HG03432 (cell line): ENCODE measurements at regions not wholly inside any gene's neighbourhood (a gene's known extent, or its start where the extent isn't known, plus 50 kb on each side); places are given as distances from the start of the nearest gene placed in this dataset.

Source experiments
- ATAC-seq: cut with Tn5 transposase; IDR thresholded peaks from one replicate; pipeline ENCODE4 v1.9.1; 2021; ENCODE audit warnings: mild to moderate bottlenecking, moderate library complexity; ENCODE audit not compliant: unreplicated experiment

DNA sequence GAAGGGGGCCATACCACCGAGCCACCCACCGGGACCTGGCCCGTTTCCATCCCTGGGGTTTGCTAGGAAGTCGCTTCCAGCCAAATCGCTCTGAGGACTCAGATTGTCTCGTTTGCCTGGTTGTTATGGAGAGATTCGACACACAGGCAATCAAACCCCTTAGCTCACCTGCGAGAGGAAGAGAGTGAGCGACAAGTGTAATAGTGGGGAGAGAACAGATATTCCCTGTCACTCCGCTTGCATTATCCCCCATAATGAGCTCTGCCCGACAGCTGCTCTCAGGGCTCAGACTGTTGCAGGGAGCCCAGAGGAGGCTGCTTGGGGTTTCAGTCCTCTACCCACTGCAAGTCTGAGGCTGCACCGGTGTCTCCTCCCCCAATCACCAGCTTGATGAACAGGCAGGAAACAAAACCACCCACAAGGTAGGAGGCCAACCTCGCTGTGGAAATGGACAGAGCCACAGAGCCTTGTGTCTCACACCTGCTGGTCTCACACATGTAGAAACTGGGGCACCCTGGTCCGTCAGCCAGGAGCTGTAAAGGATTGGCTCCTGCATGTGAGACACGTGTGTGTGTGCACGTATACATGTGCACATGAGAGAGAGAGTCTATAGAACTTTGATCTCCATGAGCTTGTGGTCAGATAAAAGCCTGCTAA is 351.1 kb downstream of the BUD13 start:
- no peak for ATAC-seq

DNA sequence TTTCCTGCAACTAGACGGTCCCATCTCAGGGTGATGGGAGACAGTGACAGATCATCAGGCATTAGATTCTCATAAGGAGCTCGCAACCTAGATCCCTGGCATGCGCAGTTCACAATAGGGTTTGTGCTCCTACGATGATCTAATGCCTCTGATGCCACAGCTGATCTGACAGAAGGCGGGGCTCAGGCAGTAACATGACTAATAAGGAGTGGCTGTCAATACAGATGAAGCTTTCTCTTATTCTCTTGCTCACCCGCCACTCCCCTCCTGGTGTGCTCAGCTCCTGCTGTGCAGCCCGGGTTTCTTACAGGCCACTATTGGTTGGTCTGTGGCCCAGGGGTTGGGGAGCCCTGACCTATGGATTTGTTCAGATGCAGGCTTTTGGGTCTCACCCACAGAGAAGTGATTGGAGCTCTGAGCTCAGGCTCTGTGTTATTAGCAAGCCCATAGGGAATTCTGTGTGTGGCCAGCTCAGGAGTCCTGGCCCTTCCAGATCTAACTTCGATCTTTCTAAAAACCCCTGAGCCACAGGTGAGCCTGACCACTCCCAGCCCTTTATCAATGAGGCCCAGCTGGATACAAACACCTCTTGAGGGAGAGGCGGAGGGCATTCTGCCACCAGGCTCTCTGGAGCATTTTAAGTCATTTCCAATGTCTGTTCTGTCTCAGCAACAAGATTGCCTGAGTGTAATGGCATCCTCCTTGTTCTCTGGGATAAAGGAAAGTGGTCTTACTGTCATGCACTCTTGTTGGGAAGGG is 351.8 kb downstream of the BUD13 start:
- ATAC-seq, result no peak

DNA sequence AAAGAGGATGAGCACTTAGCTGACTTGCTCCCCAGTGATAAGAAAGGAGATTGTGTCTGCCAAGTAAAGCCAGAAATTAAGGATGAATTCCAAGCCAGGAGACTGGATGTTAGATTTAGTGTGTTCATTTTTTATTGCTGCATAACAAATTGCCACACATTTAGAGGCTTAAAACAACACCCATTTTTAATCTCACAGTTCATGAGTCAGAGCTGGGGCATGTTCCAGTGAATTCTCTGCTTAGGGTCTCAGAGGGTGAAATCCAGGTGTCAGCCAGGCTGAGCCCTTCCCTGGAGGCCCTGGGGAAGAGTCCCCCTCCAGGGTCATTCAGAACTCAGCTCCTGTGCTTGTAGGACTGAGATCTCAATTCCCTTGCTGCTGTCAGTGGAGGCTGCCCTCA is 352.8 kb downstream of the BUD13 start:
- no peak for ATAC-seq

DNA sequence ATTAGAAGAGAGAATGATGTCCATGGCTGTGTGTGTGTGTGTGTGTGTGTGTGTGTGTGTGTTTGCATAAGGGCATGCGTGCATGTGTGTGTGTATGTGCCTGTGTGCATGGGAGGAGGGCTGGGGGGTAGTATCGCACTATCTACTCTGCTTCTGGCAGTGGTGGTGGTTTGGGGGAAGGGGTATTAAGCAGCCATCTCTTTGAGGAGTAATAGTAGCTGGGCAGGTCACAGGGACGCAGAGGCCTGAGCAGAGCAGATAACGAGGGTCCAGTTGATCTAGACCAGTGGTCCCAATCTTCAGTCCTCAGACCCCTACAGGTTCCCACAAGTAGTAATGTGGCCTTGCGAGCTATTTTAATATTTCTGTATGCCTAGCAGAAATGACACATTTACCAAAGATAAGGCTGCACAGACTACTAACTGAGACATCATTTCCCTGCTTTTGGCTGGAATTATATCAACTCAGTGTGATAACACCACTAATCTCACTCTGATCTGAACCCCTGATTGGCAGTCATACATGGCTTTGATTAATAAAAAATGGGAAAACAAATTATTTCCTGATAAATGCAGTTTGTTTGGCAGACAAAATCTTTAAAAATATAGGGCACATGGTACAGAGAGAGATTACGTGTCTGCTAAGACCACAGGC is 354.3 kb downstream of the BUD13 start:
- no peak for ATAC-seq

DNA sequence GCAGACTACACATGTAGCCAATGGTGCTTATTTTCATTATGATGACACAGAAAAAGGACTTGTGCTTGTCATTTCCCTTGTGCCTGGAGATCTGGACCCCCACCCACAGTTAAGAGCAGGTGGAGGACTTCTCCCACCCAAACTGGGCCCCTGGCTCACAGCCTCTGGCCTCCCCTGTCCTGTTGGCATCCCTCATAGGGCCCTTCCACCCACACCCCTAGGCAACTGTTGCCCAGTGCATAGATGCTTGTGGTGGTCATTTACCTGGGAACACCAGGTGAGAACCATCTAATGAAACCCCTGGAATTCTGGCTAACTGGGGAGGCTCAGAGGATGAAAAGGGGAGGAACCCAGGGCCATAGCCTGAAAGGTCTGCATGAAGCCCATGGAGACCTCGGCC is 355.9 kb downstream of the BUD13 start:
- ATAC-seq, result no peak

DNA sequence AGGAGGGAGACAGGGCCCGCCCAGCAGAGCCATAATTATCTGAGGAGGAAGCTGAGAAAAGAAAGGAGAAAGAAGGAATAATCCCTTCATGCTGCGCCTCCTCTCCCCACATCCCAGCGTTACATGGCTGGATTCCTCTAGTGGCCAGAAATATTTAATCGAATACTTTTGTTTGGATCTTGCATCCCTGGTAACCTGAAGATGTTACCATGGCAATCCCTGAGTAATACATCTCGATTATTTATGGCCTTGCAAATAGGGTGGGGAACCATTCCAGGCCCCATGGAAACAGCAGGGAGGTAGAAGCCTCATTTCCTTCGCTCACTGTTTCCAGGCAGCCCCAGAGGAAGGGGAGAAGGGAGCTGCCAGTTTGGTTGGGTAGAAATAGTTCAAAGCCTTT is 357.7 kb downstream of the BUD13 start:
- ATAC-seq, result no peak

DNA sequence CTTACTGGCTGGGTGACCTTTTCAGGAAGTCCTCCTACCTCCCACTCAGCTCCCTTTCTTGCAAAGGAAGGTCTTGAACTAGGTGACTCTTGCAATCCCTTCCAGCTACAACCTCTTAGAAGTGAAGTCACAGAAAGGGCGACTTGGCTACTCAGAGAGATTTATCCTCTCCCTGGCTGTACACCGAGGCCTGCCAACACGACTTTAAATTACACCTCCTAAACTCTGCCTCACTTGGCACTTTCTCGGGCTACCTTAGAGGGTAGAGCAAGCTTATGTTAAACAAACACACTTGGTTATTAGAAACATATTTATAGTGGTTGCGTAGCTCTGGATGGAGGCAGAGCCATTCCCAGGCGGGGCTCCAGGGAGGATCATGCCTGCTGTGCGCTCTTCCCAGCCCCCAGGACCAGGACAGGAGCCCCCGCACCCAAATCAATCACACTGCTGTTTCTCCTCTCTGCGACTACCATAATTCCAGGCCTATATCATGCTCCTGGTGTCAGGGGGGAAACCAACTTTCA is 358.4 kb downstream of the BUD13 start:
- ATAC-seq, result no peak

DNA sequence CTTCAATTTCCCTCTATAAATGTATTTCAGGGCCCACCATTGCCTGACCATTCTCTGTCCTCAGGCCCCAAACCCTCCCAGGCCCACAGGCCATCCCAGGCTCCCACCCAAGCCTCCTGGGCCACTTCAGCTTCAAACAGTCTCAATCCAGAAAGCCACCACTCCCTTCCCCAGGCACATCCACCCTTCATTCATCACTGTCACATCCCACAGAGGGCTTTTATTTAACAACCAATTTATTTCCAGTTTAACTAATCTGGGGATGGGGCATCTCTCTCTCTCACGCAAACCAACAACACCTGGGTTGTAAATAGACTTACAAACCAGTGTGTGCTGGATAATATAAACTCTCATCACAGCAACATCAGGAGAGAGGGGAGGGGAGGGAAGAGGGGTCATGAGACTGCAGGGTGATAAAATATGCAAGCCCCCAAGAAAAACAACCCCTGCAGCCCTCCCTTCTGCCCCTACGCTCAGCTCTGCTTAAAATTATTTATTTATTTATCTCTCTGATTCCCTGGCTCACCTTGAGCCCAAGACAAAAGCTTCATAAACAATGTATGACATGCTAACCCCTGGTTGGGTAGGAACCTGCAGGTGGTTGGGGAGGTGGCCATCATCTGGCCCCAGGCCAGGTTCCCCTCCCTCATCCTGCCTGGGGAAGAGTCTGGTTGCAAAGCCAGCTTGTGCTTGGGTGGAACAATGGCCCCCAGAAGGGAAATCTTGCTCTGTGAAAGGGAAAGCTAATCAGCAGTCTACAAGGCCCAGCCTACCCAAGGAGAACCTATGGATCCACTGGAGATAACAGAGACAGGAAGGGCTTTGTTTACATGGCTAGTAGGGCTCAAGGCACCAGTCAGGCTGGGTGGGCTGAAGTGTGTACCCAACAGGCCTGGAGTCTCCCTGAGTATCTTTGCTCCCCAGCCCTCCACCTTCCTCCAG is 359.2 kb downstream of the BUD13 start:
- ATAC-seq, result no peak

DNA sequence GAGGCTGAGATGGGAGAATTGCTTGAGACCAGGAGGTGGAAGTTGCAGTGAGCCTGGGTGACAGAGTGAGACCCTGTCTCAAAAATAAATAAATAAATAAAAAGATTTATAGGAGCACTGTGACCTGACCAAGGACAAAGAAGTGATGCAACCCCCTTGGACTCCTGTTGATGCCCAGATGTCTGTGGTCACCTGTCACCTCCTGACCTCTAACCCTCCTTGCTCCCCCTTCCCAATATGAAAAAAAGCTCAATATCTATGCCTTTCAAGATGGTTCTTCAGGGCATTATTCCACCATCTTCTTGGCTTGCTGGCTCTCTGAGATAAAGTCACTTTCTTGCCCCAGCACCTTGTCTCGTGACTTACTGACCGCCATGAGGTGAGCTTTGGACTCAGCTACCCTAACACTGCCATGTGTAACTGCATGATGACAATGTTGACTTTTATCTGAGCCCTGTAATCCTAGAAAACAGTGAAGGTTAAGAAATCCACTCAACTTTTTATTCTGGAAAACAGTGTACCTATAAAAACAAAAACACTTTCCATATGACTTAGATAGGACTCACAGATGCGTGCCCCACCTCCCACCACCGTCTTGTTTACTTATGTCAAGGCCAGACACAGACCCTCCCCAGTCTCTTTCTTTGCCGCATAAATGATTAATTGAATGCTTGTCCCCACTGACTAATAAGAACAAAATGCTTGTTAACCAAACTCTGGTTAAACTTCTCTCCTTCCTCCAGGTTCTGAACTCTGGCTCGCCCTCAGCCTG is 360.5 kb downstream of the BUD13 start:
- no peak for ATAC-seq

DNA sequence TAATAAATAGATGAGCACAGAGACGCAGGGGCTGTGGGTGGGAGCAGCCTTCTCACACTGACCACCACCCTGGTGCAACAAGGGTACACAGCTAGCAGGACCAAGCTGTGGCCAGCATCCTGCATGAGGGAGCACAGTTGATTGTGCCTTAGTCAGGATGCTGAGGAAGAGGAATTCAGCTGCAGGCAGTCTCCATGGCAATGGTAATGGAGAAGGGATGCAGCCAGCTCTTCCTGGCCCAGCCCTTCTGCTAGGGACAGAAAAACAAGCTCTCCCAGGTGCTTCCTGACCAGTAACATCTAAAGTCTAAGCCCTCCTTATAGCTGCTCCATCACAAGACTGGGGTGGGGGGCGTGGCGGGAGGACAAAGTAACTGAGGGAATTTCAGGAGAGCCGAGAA is 363.5 kb downstream of the BUD13 start:
- ATAC-seq, result no peak

DNA sequence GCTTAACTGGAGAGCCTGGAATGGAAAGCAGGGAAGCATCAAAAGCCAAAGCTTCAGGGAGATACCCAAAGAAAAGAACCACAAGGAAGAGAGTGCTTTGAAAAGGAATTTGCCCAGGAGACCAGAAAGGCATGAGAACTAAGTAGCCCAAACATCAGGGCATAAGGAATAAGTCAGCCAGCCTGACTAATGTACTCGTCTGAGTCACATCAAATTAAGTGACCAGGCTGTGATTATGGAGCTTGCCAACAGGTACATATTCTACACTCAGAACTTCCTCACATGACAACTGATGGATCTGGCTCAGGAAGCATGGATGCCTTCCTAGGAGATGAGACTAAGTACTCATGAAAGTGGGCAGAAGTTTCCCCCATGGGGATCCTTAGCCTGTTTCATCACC is 366.7 kb downstream of the BUD13 start:
- no peak for ATAC-seq

DNA sequence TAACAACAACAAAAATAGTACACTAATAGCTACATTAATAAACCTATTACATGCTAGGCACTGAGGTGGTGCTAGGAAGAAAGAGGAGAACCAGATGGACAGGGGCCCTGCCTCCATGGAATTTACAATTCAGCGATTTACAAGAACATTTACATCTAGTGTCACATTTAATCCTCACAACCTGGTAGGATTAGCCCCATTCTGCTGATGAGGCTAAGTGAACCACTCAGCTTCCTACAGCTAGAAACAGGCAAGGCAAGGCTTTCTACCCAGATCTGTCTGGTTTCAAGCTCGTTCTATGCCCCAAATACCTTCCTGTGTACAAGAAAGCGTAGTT is 368.4 kb downstream of the BUD13 start:
- no peak for ATAC-seq

DNA sequence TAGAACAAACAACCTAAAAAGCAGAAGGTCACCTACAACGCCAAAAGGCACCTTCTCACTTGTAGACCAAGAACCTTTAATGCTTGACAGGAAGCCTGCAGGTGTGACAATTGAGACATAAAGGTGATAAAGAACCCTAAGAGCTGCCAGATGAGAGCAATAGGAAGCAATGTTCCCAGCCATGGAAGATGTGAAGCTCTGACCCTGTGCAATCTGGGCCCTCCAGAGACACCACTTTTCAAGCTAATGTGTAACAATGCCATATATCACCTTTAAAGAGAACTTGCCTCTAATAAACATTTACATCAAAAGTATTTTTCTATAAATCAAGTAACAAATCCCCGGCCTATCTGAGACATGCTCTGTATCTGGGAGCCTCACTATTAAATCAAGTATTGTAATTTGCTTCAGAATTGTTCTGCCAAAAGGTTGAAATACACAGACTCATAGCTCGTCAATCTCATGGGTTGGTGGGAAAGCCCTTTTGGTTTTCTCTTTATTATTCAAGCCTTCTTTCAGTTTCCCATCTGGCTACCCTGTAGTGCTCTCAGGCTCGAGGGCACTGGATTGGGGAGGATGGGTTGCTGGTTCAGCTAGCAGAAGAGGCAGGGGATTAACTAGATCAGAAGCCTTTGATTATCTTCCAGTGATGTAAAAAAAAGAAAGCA is 368.9 kb downstream of the BUD13 start:
- no peak for ATAC-seq

DNA sequence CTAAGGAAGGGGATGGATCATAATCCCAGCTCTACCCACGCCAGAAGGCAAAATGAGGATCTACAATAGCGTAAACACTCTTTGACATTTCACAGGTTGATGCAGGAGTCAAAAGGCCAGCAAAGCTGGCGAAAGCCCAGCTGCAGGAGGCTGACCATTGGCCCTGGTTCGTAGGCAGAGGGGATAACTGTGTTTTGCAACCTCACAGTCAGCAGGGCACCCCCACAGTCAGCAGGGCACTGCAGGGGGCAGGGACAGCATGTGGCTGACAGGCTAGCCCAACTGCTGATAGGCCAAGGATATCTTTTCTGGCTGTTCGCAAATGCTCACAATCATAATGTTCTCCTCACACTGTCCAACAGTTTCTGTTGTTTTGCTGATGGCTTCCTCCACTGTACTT is 372.7 kb downstream of the BUD13 start:
- no peak for ATAC-seq

DNA sequence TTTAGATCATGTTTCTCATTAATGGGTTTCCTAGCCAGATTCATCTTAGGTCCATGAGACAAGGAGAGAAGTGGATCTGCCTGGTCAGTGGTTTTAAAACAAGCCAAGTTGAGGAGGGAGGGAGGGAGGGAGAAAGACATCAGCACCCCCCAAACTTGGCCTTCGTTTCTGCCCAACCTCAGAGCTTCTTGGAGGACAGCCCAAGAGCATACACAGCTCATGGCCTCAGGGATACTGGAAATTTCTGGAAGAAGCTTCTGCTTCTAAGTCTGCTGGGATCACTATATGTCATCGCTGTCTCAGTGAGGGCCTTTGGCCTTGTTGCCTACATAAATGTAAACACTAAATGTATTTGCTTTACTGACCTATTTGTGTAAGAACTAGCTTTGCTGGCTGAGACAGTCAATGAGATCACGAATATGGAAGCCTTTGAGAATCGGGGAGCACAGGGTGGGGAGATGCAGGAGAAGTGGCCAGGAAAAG is 375.1 kb downstream of the BUD13 start:
- ATAC-seq, result no peak

DNA sequence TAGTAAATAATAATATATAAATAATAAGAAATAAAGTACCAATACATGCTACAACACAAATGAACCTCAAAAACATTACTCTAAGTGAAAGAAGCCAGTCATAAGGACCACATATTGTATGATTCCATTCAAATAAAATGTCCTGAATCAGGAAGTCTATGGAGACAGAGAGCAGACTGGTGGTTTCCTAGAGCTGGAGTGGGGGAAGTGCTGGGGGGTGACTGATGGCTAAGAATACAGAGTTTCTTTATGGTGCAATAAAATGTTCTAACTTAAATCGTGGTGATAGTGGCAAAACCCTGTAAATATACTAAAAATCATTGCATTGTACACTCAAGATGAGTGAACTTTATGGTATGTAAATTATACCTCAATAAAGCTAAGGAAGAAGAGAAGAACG is 376.5 kb downstream of the BUD13 start:
- ATAC-seq, result no peak

DNA sequence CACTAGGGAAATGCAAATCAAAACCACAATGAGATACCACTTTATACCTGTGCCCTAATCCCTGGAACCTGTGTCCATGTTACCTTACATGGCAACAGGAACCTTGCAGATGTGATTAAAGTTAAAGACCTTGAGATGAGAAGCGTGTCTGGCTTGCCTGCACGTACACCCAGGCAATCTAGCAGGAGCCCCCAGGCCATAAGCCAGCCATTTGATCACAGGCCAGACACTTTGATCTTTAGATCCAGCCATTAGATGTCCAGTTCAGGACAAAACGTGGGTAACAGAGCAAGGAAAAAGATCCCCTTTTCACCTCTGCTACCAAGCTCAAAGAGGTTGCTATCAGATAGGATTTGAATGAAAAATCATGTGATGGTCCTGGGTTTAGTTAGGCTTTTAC is 378.8 kb downstream of the BUD13 start:
- ATAC-seq, result no peak

DNA sequence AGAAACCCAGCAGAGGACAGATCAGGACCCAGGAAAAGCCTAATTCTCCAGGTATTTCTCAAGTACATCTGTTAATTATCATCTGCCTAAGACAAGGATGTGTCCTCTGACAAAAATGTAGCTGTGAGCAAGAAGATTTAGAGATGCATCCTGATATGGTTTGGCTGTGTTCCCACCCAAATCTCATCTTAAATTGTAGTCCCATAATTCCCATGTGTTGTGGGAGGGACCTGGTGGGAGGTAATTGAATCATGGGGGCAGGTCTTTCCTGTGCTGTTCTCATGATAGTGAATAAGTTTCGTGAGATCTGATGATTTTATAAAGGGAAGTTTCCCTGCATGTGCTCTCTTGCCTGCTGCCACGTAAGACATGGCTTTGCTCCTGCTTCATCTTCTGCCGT is 381.8 kb downstream of the BUD13 start:
- ATAC-seq, result no peak

DNA sequence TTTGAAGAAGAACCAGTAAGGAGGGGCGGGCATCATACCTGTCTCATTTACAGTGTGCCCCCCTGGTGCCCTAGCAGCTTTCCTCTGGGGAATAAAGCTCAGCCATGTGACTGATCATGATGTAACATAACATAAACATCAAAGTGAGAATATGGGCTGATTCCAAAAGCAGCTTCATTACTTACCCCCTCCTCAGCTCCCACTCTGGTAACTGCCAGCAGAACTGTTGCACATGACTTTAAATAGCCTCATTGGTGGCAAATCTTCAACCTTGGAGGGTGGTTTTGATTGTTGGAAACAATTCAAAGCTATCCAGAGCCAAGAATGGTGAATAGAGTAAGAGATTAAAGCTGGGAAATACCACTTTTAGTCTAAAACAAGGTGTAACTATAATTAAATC is 384.6 kb downstream of the BUD13 start:
- ATAC-seq, result no peak

DNA sequence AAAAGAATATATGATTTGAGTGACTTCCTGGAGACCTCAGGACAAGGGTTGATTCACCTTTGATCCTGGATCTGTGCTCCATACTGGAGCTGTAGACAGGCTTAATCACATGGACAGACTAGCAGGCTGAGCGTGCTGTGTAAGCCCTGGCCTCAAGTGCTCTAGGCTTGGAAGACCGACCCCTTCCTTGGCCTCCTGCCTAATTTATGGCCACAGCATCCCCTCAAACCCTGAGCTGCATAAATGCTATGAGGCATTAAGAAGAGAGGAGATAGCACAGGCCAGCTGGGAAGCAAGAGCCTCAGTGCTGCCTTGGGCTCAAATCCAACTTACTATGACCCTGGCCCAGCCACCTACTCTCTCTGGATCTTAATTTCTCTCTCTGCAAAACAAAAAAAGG is 385.1 kb downstream of the BUD13 start:
- no peak for ATAC-seq
